PFSK-1 (cell line): ENCODE measurements at regions not wholly inside any gene's neighbourhood (a gene's known extent, or its start where the extent isn't known, plus 50 kb on each side); places are given as distances from the start of the nearest gene placed in this dataset.

ENCODE experiments used
- FOXP2 ChIP-seq: optimal IDR thresholded peaks from 2 replicates; pipeline ENCODE3; 2011; ENCODE audit warnings: borderline replicate concordance, control low read depth, inconsistent platforms; ENCODE audit not compliant: insufficient read depth; ENCODE audit errors: extremely low read length, extremely low read depth
- POLR2AphosphoS5 ChIP-seq: IDR thresholded peaks from 2 replicates; pipeline ENCODE4 v1.6.1; 2012; ENCODE audit warnings: low read depth, mild to moderate bottlenecking, control low read depth, low read length, moderate library complexity
- REST ChIP-seq, 2 experiments: IDR thresholded peaks; 2 replicates each; pipeline versions ENCODE4 v1.6.1 to v1.8.0; 2011 to 2012; ENCODE audit warnings: low read depth in 2 of 2, low read length in 2 of 2, control low read depth in 1 of 2, inconsistent platforms in 1 of 2, mild to moderate bottlenecking in 1 of 2, moderate library complexity in 1 of 2; ENCODE audit not compliant: insufficient read depth in 1 of 2
- SIN3A ChIP-seq: IDR thresholded peaks from 2 replicates; pipeline ENCODE4 v1.6.1; 2012; ENCODE audit warnings: mild to moderate bottlenecking, low read length, moderate library complexity, borderline replicate concordance; ENCODE audit not compliant: insufficient read depth
- TAF1 ChIP-seq: IDR thresholded peaks from 2 replicates; pipeline ENCODE4 v1.6.1; 2012; ENCODE audit warnings: low read length, control low read depth, borderline replicate concordance; ENCODE audit not compliant: insufficient read depth

- no peak for TF ChIP-seq REST (IDR thresholded peaks at IDR 0.05; ENCODE audit: insufficient read depth in 1 of 2, low read depth in 2 of 2, low read length in 2 of 2)
- TF ChIP-seq FOXP2: no peak
- TF ChIP-seq TAF1: no peak
- TF ChIP-seq POLR2AphosphoS5: no peak
Measured at GRCh38 chr6:37575221-37575620, 75.5 kb upstream of the CCDC167 start.

GRCh38 chr6:37572334-37572733, 72.6 kb upstream of the CCDC167 start:
- TF ChIP-seq SIN3A (no peak), REST (IDR thresholded peaks at IDR 0.05; ENCODE audit: insufficient read depth in 1 of 2, low read depth in 2 of 2, low read length in 2 of 2) (no peak), TAF1 (no peak), FOXP2 (no peak), POLR2AphosphoS5 (no peak)

GRCh38 chr6:37570482-37571133, 70.9 kb upstream of the CCDC167 start:
- TF ChIP-seq FOXP2 (no peak), REST (IDR thresholded peaks at IDR 0.05; ENCODE audit: insufficient read depth in 1 of 2, low read depth in 2 of 2, low read length in 2 of 2) (peak; percentile 34 to 83; a peak in 2 of 4 replicates), TAF1 (no peak)

GRCh38 chr6:37569743-37570481, 70.2 kb upstream of the CCDC167 start:
- TF ChIP-seq TAF1 (no peak), POLR2AphosphoS5 (no peak), REST (IDR thresholded peaks at IDR 0.05; ENCODE audit: insufficient read depth in 1 of 2, low read depth in 2 of 2, low read length in 2 of 2) (no peak), SIN3A (no peak), FOXP2 (no peak)
